Neutrophil (primary cell): ENCODE measurements at regions not wholly inside any gene's neighbourhood (a gene's known extent, or its start where the extent isn't known, plus 50 kb on each side); places are given as distances from the start of the nearest gene placed in this dataset.

Source experiments
- H3K27ac ChIP-seq: fragments of 200-600 bp; sonication (generic); 2 replicates; pipeline ENCODE4 v1.5.1; 2016; ENCODE audit warnings: mild to moderate bottlenecking, moderate library complexity
- H3K27me3 ChIP-seq: fragments of 200-600 bp; sonication (generic); 2 replicates; pipeline ENCODE4 v1.6.0; 2016; ENCODE audit warnings: mild to moderate bottlenecking
- H3K36me3 ChIP-seq: fragments of 200-600 bp; sonication (generic); 2 replicates; pipeline ENCODE4 v1.5.1; 2017
- H3K4me1 ChIP-seq, 2 experiments: fragments of 200-600 bp in 1 of 2; sonication (generic) in 1 of 2; 1 replicate in 1 of 2; 2 replicates in 1 of 2; pipeline versions ENCODE4 v1.5.1 to v1.6.1; 2013 to 2016; ENCODE audit warnings: low read depth in 1 of 2, low read length in 1 of 2, mild to moderate bottlenecking in 1 of 2, moderate library complexity in 1 of 2; ENCODE audit not compliant: control insufficient read depth in 1 of 2, insufficient read depth in 1 of 2
- H3K4me3 ChIP-seq, 2 experiments: fragments of 200-600 bp in 1 of 2; sonication (generic) in 1 of 2; 1 replicate in 1 of 2; 2 replicates in 1 of 2; pipeline ENCODE4 v1.5.1; 2013 to 2016; ENCODE audit warnings: low read depth in 1 of 2, low read length in 1 of 2, mild to moderate bottlenecking in 1 of 2, moderate library complexity in 1 of 2
- H3K9me3 ChIP-seq: fragments of 200-600 bp; sonication (generic); 2 replicates; pipeline ENCODE4 v1.5.1; 2016
- CTCF ChIP-seq: fragments of 200-600 bp; sonication (generic); IDR thresholded peaks from 2 replicates; pipeline ENCODE4 v1.5.1; 2016; ENCODE audit warnings: antibody characterized with exemption

- H3K4me1 ChIP-seq = no peaks in the 10 kb centered on the region
- H3K27me3 ChIP-seq = no peaks in the 10 kb centered on the region
- H3K27ac ChIP-seq = no peak overlapping the region
- H3K4me3 ChIP-seq = no peak overlapping the region
- H3K9me3 ChIP-seq = no peaks in the 10 kb centered on the region
- H3K36me3 ChIP-seq = no peaks in the 10 kb centered on the region
- no peak for TF ChIP-seq CTCF
These were observed 242.5 kb upstream of the ATP2B1 start for GRCh38 chr12:89951050-89951693.

GRCh38 chr12:89950421-89950820, 241.8 kb upstream of the ATP2B1 start:
- Histone ChIP-seq H3K27ac (no peak overlapping the region), H3K4me1 (no peaks in the 10 kb centered on the region), H3K36me3 (no peaks in the 10 kb centered on the region), H3K27me3 (no peaks in the 10 kb centered on the region), H3K9me3 (no peaks in the 10 kb centered on the region), H3K4me3 (no peak overlapping the region)
- no peak for TF ChIP-seq CTCF

- Histone ChIP-seq H3K36me3 (no peaks in the 10 kb centered on the region), H3K27me3 (no peaks in the 10 kb centered on the region), H3K4me1 (no peaks in the 10 kb centered on the region), H3K27ac (no peak overlapping the region), H3K9me3 (no peaks in the 10 kb centered on the region), H3K4me3 (no peak overlapping the region)
- TF ChIP-seq CTCF = no peak
These were observed 241.0 kb upstream of the ATP2B1 start for GRCh38 chr12:89949457-89950195.

GRCh38 chr12:89948271-89949175, 239.9 kb upstream of the ATP2B1 start:
- no peak for TF ChIP-seq CTCF
- Histone ChIP-seq H3K4me3 (no peak overlapping the region), H3K9me3 (no peaks in the 10 kb centered on the region), H3K4me1 (no peaks in the 10 kb centered on the region), H3K27ac (no peak overlapping the region), H3K27me3 (no peaks in the 10 kb centered on the region), H3K36me3 (no peaks in the 10 kb centered on the region)

- Histone ChIP-seq H3K27me3 (no peaks in the 10 kb centered on the region), H3K36me3 (no peaks in the 10 kb centered on the region), H3K9me3 (no peaks in the 10 kb centered on the region), H3K27ac (no peak overlapping the region), H3K4me3 (no peak overlapping the region), H3K4me1 (no peaks in the 10 kb centered on the region)
- TF ChIP-seq CTCF = no peak
These were observed 239.0 kb upstream of the ATP2B1 start for GRCh38 chr12:89947437-89948270.
